ENCODE measurements at regions not wholly inside any gene's neighbourhood (a gene's known extent, or its start where the extent isn't known, plus 50 kb on each side); places are given as distances from the start of the nearest gene placed in this dataset.

DNA sequence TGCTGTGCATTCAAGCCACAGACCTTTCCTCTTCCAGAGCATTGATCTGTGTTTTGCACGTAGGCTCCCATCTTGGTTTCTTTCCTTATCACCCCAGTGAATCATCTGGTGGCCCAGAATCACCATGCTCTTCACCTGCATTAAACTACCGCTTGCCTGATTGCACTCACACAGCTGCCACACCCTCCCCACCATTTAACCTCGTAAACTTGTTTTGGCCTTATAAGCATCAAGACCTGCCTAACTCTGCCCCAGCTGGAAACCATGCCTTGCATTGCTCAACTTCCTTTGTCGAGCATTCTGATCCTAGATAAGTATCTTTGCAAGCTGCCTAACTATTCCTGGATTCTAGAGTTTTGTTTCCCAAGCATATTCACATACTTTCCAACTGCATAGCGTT is 369.6 kb upstream of the SEMA6A start:
- TF ChIP-seq YY1 (IDR thresholded peaks at IDR 0.05; ENCODE audit: insufficient read depth, insufficient read length) (no peak), ZNF274 (IDR thresholded peaks at IDR 0.05; ENCODE audit: low read depth, low read length) (no peak)

Data from NT2/D1 (cell line).